ENCODE measurements at regions not wholly inside any gene's neighbourhood (a gene's known extent, or its start where the extent isn't known, plus 50 kb on each side); places are given as distances from the start of the nearest gene placed in this dataset.

- Histone ChIP-seq H3K4me1 (ENCODE audit: control insufficient read depth, insufficient read depth, low read length, unreplicated experiment) (no peaks in the 10 kb centered on the region), H3K79me2 (ENCODE audit: control insufficient read depth, insufficient read depth, low read length, unreplicated experiment) (no peaks in the 10 kb centered on the region), H3K36me3 (ENCODE audit: insufficient read depth, low read length) (no peaks in the 10 kb centered on the region), H2AFZ (ENCODE audit: low read length, unreplicated experiment) (no peak overlapping the region), H3K4me3 (ENCODE audit: low read depth, low read length) (no peak overlapping the region), H3K27ac (ENCODE audit: low read depth, low read length) (no peak overlapping the region), H3K27me3 (ENCODE audit: insufficient read depth, low read length) (no peaks in the 10 kb centered on the region)
Measured at GRCh38 chr4:124295413-124295812, 417.1 kb downstream of the ANKRD50 start.

GRCh38 chr4:124304941-124305340 lies 407.6 kb downstream of the ANKRD50 start:
- Histone ChIP-seq H3K4me3 (ENCODE audit: low read depth, low read length) (no peak overlapping the region), H3K27ac (ENCODE audit: low read depth, low read length) (no peak overlapping the region), H3K27me3 (ENCODE audit: insufficient read depth, low read length) (no peaks in the 10 kb centered on the region), H3K79me2 (ENCODE audit: control insufficient read depth, insufficient read depth, low read length, unreplicated experiment) (no peaks in the 10 kb centered on the region), H3K36me3 (ENCODE audit: insufficient read depth, low read length) (no peaks in the 10 kb centered on the region), H2AFZ (ENCODE audit: low read length, unreplicated experiment) (no peak overlapping the region), H3K4me1 (ENCODE audit: control insufficient read depth, insufficient read depth, low read length, unreplicated experiment) (no peaks in the 10 kb centered on the region)

DNA sequence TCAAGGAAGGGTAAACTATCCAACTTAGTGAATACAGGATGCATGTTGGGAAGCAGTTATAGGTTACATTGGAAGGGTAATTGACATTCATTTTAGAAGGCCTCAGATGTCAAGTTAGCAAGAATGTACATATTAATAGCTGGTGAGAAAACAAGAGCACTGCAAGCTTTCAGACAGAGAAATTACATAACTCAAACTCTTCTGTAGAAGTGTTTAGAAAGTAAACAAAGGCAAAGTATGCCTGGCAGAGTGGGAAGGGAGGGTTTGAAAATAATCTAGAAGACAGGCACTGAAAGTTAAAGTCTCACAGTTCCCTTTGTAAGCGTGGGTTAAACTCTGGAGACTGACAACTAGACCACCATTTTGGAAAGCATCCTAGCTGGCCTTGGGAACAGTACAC lies 406.2 kb downstream of the ANKRD50 start:
- no peaks in the 10 kb centered on the region for H3K4me1 ChIP-seq (ENCODE audit: control insufficient read depth, insufficient read depth, low read length, unreplicated experiment)

GRCh38 chr4:124307143-124307542 lies 405.4 kb downstream of the ANKRD50 start:
- Histone ChIP-seq H3K27me3 (ENCODE audit: insufficient read depth, low read length) (no peaks in the 10 kb centered on the region), H3K4me1 (ENCODE audit: control insufficient read depth, insufficient read depth, low read length, unreplicated experiment) (no peaks in the 10 kb centered on the region), H3K36me3 (ENCODE audit: insufficient read depth, low read length) (no peaks in the 10 kb centered on the region), H3K4me3 (ENCODE audit: low read depth, low read length) (no peak overlapping the region), H3K27ac (ENCODE audit: low read depth, low read length) (no peak overlapping the region), H3K79me2 (ENCODE audit: control insufficient read depth, insufficient read depth, low read length, unreplicated experiment) (no peaks in the 10 kb centered on the region), H2AFZ (ENCODE audit: low read length, unreplicated experiment) (no peak overlapping the region)

More for the DNA sequence above, 406.2 kb downstream of the ANKRD50 start:
- H3K4me3 ChIP-seq (ENCODE audit: low read depth, low read length): no peak overlapping the region
- no peak overlapping the region for H3K27ac ChIP-seq (ENCODE audit: low read depth, low read length)
- H3K36me3 ChIP-seq (ENCODE audit: insufficient read depth, low read length): no peaks in the 10 kb centered on the region
- H3K27me3 ChIP-seq (ENCODE audit: insufficient read depth, low read length): no peaks in the 10 kb centered on the region
- H2AFZ ChIP-seq (ENCODE audit: low read length, unreplicated experiment): no peak overlapping the region
- H3K79me2 ChIP-seq (ENCODE audit: control insufficient read depth, insufficient read depth, low read length, unreplicated experiment): no peaks in the 10 kb centered on the region

DNA sequence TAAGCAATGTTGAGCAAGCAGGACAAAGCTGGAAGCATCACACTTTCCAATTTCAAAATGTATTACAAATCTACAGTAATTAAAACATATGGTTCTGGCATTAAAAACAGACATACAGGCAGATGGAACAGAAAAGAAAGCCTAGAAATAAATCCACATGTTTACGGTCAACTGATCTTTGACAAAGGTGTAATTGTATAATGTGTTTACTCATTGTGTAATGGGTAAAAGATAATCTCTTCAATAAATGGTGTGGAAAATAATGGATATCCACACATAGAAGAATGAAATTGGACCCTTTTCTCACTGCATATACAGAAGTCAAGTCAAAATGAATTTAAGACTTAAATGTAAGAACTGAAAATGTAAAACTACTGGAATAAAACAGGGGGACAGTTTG lies 394.2 kb downstream of the ANKRD50 start:
- H3K27me3 ChIP-seq (ENCODE audit: insufficient read depth, low read length): no peaks in the 10 kb centered on the region
- H3K27ac ChIP-seq (ENCODE audit: low read depth, low read length): no peak overlapping the region
- H3K4me1 ChIP-seq (ENCODE audit: control insufficient read depth, insufficient read depth, low read length, unreplicated experiment): no peaks in the 10 kb centered on the region
- no peaks in the 10 kb centered on the region for H3K79me2 ChIP-seq (ENCODE audit: control insufficient read depth, insufficient read depth, low read length, unreplicated experiment)
- no peak overlapping the region for H3K4me3 ChIP-seq (ENCODE audit: low read depth, low read length)
- H3K36me3 ChIP-seq (ENCODE audit: insufficient read depth, low read length): no peaks in the 10 kb centered on the region
- H2AFZ ChIP-seq (ENCODE audit: low read length, unreplicated experiment): no peak overlapping the region

DNA sequence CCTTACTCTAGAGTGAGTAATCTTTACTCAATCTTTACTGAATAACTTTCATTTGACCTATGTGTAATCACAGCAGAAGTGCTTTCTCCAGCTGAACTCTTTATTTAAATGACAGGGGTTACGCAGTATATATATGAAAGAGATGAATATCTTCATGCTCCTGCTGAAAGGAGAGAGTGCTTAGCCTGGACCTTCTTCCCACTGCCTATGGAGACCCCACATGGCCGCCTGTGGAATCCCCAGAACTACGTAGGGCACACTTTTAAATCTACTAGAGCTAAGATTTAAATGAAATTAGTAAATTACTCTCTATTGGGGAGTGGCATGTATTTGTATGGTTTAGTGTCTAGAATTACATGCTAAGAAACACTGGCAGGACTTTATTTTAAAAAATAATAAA lies 391.2 kb downstream of the ANKRD50 start:
- Histone ChIP-seq H2AFZ (ENCODE audit: low read length, unreplicated experiment) (no peak overlapping the region), H3K36me3 (ENCODE audit: insufficient read depth, low read length) (no peaks in the 10 kb centered on the region), H3K4me1 (ENCODE audit: control insufficient read depth, insufficient read depth, low read length, unreplicated experiment) (no peaks in the 10 kb centered on the region), H3K27ac (ENCODE audit: low read depth, low read length) (no peak overlapping the region), H3K4me3 (ENCODE audit: low read depth, low read length) (no peak overlapping the region), H3K79me2 (ENCODE audit: control insufficient read depth, insufficient read depth, low read length, unreplicated experiment) (no peaks in the 10 kb centered on the region), H3K27me3 (ENCODE audit: insufficient read depth, low read length) (no peaks in the 10 kb centered on the region)

DNA sequence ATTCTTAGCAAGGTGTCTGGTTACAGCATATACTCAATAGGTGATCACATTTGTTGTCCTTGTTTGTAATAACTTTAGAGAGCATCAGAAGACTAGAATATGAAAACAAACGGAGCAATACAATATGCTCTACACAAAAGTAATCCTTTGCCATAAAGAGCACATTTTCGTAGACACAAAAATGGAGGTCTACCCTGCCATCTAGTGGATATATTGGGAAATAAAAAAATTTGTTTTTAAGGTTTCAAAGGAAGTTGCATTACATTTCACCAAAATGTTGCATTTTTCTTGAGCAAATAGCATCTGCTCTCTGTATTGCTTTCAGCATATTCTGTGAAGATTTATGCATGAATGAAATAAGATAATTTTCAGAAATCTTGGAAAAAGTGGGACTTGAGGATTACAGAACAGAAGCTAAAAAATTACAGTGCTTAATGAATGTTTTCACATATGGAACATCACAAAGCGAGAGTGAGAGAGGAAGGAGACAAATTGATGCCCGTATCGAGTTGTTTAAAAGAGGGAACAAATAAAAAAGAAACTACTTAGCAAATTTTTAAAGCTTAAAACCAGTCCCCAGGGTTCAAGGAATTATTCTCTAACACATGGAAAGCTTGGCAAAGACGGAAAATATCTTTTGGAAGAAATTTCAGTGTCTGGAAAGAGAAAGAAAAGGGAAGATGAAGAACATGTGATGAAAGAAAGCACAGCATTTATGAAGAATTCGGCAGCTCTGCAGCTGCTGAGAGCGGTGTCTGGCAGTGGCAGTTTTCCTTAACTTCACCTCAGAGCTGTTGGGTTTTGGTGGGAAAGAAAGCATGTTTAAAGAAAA lies 390.1 kb downstream of the ANKRD50 start:
- Histone ChIP-seq H2AFZ (ENCODE audit: low read length, unreplicated experiment) (no peak overlapping the region), H3K36me3 (ENCODE audit: insufficient read depth, low read length) (no peaks in the 10 kb centered on the region), H3K4me1 (ENCODE audit: control insufficient read depth, insufficient read depth, low read length, unreplicated experiment) (no peaks in the 10 kb centered on the region), H3K79me2 (ENCODE audit: control insufficient read depth, insufficient read depth, low read length, unreplicated experiment) (no peaks in the 10 kb centered on the region), H3K27ac (ENCODE audit: low read depth, low read length) (no peak overlapping the region), H3K4me3 (ENCODE audit: low read depth, low read length) (peak overlapping the region; percentile 33), H3K27me3 (ENCODE audit: insufficient read depth, low read length) (no peaks in the 10 kb centered on the region)

- Histone ChIP-seq H3K27me3 (ENCODE audit: insufficient read depth, low read length) (no peaks in the 10 kb centered on the region), H3K27ac (ENCODE audit: low read depth, low read length) (no peak overlapping the region), H3K4me3 (ENCODE audit: low read depth, low read length) (no peak overlapping the region), H3K4me1 (ENCODE audit: control insufficient read depth, insufficient read depth, low read length, unreplicated experiment) (no peaks in the 10 kb centered on the region), H3K36me3 (ENCODE audit: insufficient read depth, low read length) (no peaks in the 10 kb centered on the region), H3K79me2 (ENCODE audit: control insufficient read depth, insufficient read depth, low read length, unreplicated experiment) (no peaks in the 10 kb centered on the region), H2AFZ (ENCODE audit: low read length, unreplicated experiment) (no peak overlapping the region)
Measured at GRCh38 chr4:124325690-124326089, 386.8 kb downstream of the ANKRD50 start.

DNA sequence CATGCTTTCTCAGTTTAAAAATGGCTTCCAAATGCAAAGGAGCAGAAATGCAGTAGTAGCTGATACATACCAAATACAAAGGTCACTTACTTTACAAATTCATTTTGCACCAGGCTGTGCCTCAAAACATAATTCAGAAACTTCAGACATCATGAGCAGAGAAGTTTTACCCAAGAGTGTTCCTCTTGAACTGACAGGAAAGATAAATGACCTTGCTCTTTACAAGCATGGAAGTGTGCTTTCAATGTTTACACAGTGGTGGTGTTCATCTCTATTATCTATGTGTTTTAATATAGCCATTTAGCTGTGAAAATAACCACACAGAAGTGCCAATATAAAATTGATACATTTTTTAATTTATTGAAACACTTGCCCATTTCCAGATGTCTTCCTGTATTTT lies 383.4 kb downstream of the ANKRD50 start:
- Histone ChIP-seq H3K4me1 (ENCODE audit: control insufficient read depth, insufficient read depth, low read length, unreplicated experiment) (no peaks in the 10 kb centered on the region), H3K27me3 (ENCODE audit: insufficient read depth, low read length) (no peaks in the 10 kb centered on the region), H2AFZ (ENCODE audit: low read length, unreplicated experiment) (no peak overlapping the region), H3K4me3 (ENCODE audit: low read depth, low read length) (no peak overlapping the region), H3K36me3 (ENCODE audit: insufficient read depth, low read length) (no peaks in the 10 kb centered on the region), H3K79me2 (ENCODE audit: control insufficient read depth, insufficient read depth, low read length, unreplicated experiment) (no peaks in the 10 kb centered on the region), H3K27ac (ENCODE audit: low read depth, low read length) (no peak overlapping the region)

DNA sequence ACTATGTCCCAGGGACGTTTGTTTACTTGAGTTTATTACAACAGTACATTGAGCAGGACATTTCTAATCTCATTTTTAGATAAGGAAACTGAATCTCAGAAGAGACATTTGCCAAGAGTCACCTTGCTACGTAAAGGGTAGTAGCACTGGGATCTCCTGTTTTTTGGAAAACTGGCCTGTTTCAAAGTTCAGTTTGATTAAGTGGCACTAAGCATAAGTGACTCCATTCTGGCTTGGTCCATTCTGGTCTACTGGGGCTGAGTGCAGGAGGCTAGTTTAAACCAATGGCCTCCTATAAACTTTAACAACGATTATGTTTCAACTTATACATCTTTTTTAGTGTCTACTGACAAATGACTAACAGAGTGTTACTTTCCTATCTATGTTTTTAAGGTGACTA lies 382.5 kb downstream of the ANKRD50 start:
- Histone ChIP-seq H3K36me3 (ENCODE audit: insufficient read depth, low read length) (no peaks in the 10 kb centered on the region), H3K4me3 (ENCODE audit: low read depth, low read length) (no peak overlapping the region), H3K27me3 (ENCODE audit: insufficient read depth, low read length) (no peaks in the 10 kb centered on the region), H2AFZ (ENCODE audit: low read length, unreplicated experiment) (no peak overlapping the region), H3K79me2 (ENCODE audit: control insufficient read depth, insufficient read depth, low read length, unreplicated experiment) (no peaks in the 10 kb centered on the region), H3K27ac (ENCODE audit: low read depth, low read length) (no peak overlapping the region), H3K4me1 (ENCODE audit: control insufficient read depth, insufficient read depth, low read length, unreplicated experiment) (no peaks in the 10 kb centered on the region)

- H3K79me2 ChIP-seq (ENCODE audit: control insufficient read depth, insufficient read depth, low read length, unreplicated experiment): no peaks in the 10 kb centered on the region
- H3K36me3 ChIP-seq (ENCODE audit: insufficient read depth, low read length): no peaks in the 10 kb centered on the region
- H3K27ac ChIP-seq (ENCODE audit: low read depth, low read length): no peak overlapping the region
- peaks cover 4% of the 10 kb centered on the region for H3K4me1 ChIP-seq (ENCODE audit: control insufficient read depth, insufficient read depth, low read length, unreplicated experiment)
- no peak overlapping the region for H3K4me3 ChIP-seq (ENCODE audit: low read depth, low read length)
- no peak overlapping the region for H2AFZ ChIP-seq (ENCODE audit: low read length, unreplicated experiment)
- H3K27me3 ChIP-seq (ENCODE audit: insufficient read depth, low read length): no peaks in the 10 kb centered on the region
Measured at GRCh38 chr4:124331781-124332180, 380.8 kb downstream of the ANKRD50 start.
